ENCODE measurements at regions not wholly inside any gene's neighbourhood (a gene's known extent, or its start where the extent isn't known, plus 50 kb on each side); places are given as distances from the start of the nearest gene placed in this dataset.

- TF ChIP-seq, protein P1, sequence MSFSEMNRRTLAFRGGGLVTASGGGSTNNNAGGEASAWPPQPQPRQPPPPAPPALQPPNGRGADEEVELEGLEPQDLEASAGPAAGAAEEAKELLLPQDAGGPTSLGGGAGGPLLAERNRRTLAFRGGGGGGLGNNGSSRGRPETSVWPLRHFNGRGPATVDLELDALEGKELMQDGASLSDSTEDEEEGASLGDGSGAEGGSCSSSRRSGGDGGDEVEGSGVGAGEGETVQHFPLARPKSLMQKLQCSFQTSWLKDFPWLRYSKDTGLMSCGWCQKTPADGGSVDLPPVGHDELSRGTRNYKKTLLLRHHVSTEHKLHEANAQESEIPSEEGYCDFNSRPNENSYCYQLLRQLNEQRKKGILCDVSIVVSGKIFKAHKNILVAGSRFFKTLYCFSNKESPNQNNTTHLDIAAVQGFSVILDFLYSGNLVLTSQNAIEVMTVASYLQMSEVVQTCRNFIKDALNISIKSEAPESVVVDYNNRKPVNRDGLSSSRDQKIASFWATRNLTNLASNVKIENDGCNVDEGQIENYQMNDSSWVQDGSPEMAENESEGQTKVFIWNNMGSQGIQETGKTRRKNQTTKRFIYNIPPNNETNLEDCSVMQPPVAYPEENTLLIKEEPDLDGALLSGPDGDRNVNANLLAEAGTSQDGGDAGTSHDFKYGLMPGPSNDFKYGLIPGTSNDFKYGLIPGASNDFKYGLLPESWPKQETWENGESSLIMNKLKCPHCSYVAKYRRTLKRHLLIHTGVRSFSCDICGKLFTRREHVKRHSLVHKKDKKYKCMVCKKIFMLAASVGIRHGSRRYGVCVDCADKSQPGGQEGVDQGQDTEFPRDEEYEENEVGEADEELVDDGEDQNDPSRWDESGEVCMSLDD (CRISPR knock-in tag; IDR thresholded peaks at IDR 0.05; ENCODE audit: borderline replicate concordance): no peak
- TF ChIP-seq NR2F6 (IDR thresholded peaks at IDR 0.05) (peak; percentile 89), NR2F6 (CRISPR knock-in tag; IDR thresholded peaks at IDR 0.05) (peak; percentile 82), FOXJ3 (CRISPR knock-in tag; IDR thresholded peaks at IDR 0.05; ENCODE audit: borderline replicate concordance) (0 out of 2 replicates have a peak, but pooled peaks have one; percentile 29), ZMAT3 (CRISPR knock-in tag; conservative IDR thresholded peaks at IDR 0.05) (no peak), SRF (IDR thresholded peaks at IDR 0.05; ENCODE audit: low read depth, low read length) (no peak), NPAS2 (CRISPR knock-in tag; IDR thresholded peaks at IDR 0.05; ENCODE audit: borderline replicate concordance) (no peak), ZNF558 (CRISPR knock-in tag; IDR thresholded peaks at IDR 0.05; ENCODE audit: borderline replicate concordance) (no peak), HIC2 (CRISPR knock-in tag; IDR thresholded peaks at IDR 0.05; ENCODE audit: low read depth) (peak; percentile 81), ZNF484 (CRISPR knock-in tag; IDR thresholded peaks at IDR 0.05; ENCODE audit: borderline replicate concordance, low read depth) (no peak), U2AF1 (optimal IDR thresholded peaks at IDR 0.05; ENCODE audit: low read depth, low read length) (no peak), SMAD3 (CRISPR knock-in tag; IDR thresholded peaks at IDR 0.05) (0 out of 2 replicates have a peak, but pooled peaks have one; percentile 63), GATAD2A (CRISPR knock-in tag; IDR thresholded peaks at IDR 0.05) (peak; percentile 83), MIER3 (CRISPR knock-in tag; IDR thresholded peaks at IDR 0.05; ENCODE audit: borderline replicate concordance) (no peak), FOSL2 (CRISPR knock-in tag; IDR thresholded peaks at IDR 0.05) (peak; percentile 54; the same call in 1 of the 2 replicates), HOXA9 (CRISPR knock-in tag; IDR thresholded peaks at IDR 0.05; ENCODE audit: borderline replicate concordance) (no peak), CENPBD1 (CRISPR knock-in tag; IDR thresholded peaks at IDR 0.05; ENCODE audit: borderline replicate concordance, low read depth) (no peak), PPARG (CRISPR knock-in tag; conservative IDR thresholded peaks at IDR 0.05) (no peak), CBX5 (CRISPR knock-in tag; IDR thresholded peaks at IDR 0.05; ENCODE audit: borderline replicate concordance) (0 out of 2 replicates have a peak, but pooled peaks have one; percentile 32), CREB1 (IDR thresholded peaks at IDR 0.05) (no peak), CREB1 (CRISPR knock-in tag; IDR thresholded peaks at IDR 0.05) (0 out of 2 replicates have a peak, but pooled peaks have one; percentile 18)
- TF ChIP-seq, protein P2, sequence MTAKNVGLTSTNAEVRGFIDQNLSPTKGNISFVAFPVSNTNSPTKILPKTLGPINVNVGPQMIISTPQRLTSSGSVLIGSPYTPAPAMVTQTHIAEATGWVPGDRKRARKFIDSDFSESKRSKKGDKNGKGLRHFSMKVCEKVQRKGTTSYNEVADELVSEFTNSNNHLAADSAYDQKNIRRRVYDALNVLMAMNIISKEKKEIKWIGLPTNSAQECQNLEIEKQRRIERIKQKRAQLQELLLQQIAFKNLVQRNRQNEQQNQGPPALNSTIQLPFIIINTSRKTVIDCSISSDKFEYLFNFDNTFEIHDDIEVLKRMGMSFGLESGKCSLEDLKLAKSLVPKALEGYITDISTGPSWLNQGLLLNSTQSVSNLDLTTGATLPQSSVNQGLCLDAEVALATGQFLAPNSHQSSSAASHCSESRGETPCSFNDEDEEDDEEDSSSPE (CRISPR knock-in tag; IDR thresholded peaks at IDR 0.05): 0 out of 2 replicates have a peak, but pooled peaks have one; percentile 16
- TF ChIP-seq, protein P3, sequence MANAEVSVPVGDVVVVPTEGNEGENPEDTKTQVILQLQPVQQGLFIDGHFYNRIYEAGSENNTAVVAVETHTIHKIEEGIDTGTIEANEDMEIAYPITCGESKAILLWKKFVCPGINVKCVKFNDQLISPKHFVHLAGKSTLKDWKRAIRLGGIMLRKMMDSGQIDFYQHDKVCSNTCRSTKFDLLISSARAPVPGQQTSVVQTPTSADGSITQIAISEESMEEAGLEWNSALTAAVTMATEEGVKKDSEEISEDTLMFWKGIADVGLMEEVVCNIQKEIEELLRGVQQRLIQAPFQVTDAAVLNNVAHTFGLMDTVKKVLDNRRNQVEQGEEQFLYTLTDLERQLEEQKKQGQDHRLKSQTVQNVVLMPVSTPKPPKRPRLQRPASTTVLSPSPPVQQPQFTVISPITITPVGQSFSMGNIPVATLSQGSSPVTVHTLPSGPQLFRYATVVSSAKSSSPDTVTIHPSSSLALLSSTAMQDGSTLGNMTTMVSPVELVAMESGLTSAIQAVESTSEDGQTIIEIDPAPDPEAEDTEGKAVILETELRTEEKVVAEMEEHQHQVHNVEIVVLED (CRISPR knock-in tag; IDR thresholded peaks at IDR 0.05; ENCODE audit: borderline replicate concordance): no peak
These were observed 86.8 kb upstream of the PARP11 start (continued) for GRCh38 chr12:3959799-3960560.
